ENCODE measurements at regions not wholly inside any gene's neighbourhood (a gene's known extent, or its start where the extent isn't known, plus 50 kb on each side); places are given as distances from the start of the nearest gene placed in this dataset.

DNA sequence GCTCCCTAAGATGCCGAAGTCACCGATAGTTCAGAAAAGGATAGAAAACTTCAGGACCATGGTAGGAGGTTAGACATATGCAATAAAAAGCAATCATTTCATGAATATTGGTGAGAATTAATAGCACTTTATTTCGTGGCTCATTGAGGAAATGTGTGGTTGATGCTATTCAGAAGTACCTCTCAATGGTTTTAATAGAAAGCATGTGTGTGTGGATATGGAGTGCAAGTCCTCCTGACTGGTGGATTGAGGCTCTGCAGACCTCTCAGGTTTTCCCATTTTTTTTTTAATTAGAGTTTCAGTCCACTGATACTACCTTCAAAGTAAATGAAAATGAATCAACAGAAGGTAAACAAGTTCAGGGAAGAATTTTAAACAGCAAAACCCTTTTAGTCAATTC, 384.3 kb upstream of the RARB start:
- TF ChIP-seq CTCF (conservative IDR thresholded peaks at IDR 0.05) (no peak), ZFX (IDR thresholded peaks at IDR 0.05) (no peak)

Measured in C4-2B (cell line).